OCI-LY7 (cell line): ENCODE measurements at regions not wholly inside any gene's neighbourhood (a gene's known extent, or its start where the extent isn't known, plus 50 kb on each side); places are given as distances from the start of the nearest gene placed in this dataset.

Source experiments
- BruUV-seq: library from RNA; stranded (reverse); fragments of 400-500 nt; replicated peaks from 2 replicates; lab custom pipeline; 2021; lab: Mats Ljungman, UMichigan
- CTCF ChIA-PET: fragments of 300-600 bp; sonication (Branson Sonifier 250); formaldehyde crosslinking; loops from one replicate; lab custom pipeline; 2022; ENCODE audit warnings: antibody characterized with exemption; ENCODE audit not compliant: unreplicated experiment; lab: Charles Lee
- POLR2A ChIA-PET: fragments of 300-600 bp; sonication (Branson Sonifier 250); formaldehyde crosslinking; loops from one replicate; lab custom pipeline; 2022; ENCODE audit warnings: antibody characterized with exemption; lab: Charles Lee
- DNase-seq: peaks from one replicate; pipeline ENCODE4 v3.0.0-alpha.2; 2015; ENCODE audit warnings: low spot score
- H2AFZ ChIP-seq: fragments of 200-600 bp; sonication (generic), shearing (Covaris generic); 2 replicates; pipeline ENCODE4 v1.6.1; 2014; ENCODE audit warnings: mild to moderate bottlenecking, antibody characterized with exemption, low read length, moderate library complexity
- H3K27ac ChIP-seq: fragments of 200-600 bp; sonication (generic); 2 replicates; pipeline ENCODE4 v1.5.1; 2014; ENCODE audit warnings: mixed run types, low read depth, mild to moderate bottlenecking, moderate library complexity, low read length, inconsistent platforms; ENCODE audit not compliant: poor library complexity, severe bottlenecking
- H3K36me3 ChIP-seq: fragments of 200-600 bp; sonication (generic); 2 replicates; pipeline ENCODE4 v1.6.1; 2014; ENCODE audit warnings: mild to moderate bottlenecking, antibody characterized with exemption, low read length, moderate library complexity, mixed read lengths; ENCODE audit not compliant: insufficient read depth
- H3K4me1 ChIP-seq: fragments of 200-600 bp; sonication (generic); 2 replicates; pipeline ENCODE4 v1.5.1; 2014; ENCODE audit warnings: mild to moderate bottlenecking, low read length; ENCODE audit not compliant: insufficient read depth, poor library complexity, severe bottlenecking
- H3K4me2 ChIP-seq: fragments of 200-600 bp; sonication (generic); 2 replicates; pipeline ENCODE4 v1.6.1; 2014; ENCODE audit warnings: mild to moderate bottlenecking, low read length
- H3K4me3 ChIP-seq: fragments of 200-600 bp; sonication (generic); 2 replicates; pipeline ENCODE4 v1.5.1; 2014; ENCODE audit warnings: mild to moderate bottlenecking, low read depth, low read length; ENCODE audit not compliant: poor library complexity, severe bottlenecking
- H3K79me2 ChIP-seq: fragments of 200-600 bp; sonication (generic); 2 replicates; pipeline ENCODE4 v1.6.1; 2016; ENCODE audit warnings: low read depth, mild to moderate bottlenecking, low read length, moderate library complexity, mixed read lengths; ENCODE audit not compliant: insufficient read depth
- H3K9me2 ChIP-seq: fragments of 200-600 bp; sonication (generic); 2 replicates; pipeline ENCODE4 v1.6.1; 2016; ENCODE audit warnings: mild to moderate bottlenecking, low read length, mixed read lengths; ENCODE audit not compliant: insufficient read depth
- H3K9me3 ChIP-seq: fragments of 200-600 bp; sonication (generic); 2 replicates; pipeline ENCODE4 v1.6.1; 2014; ENCODE audit warnings: mild to moderate bottlenecking, mixed run types, low read length, mixed read lengths
- H4K20me1 ChIP-seq: fragments of 200-600 bp; sonication (generic); 2 replicates; pipeline ENCODE4 v1.6.1; 2014; ENCODE audit warnings: mild to moderate bottlenecking, antibody characterized with exemption, low read length, moderate library complexity, mixed read lengths; ENCODE audit not compliant: insufficient read depth
- EZH2phosphoT487 ChIP-seq: fragments of 200-600 bp; sonication (generic); IDR thresholded peaks from 2 replicates; pipeline ENCODE4 v1.6.1; 2018; ENCODE audit warnings: low read depth, borderline replicate concordance, mild to moderate bottlenecking, mixed run types, antibody characterized with exemption, low read length, moderate library complexity, mixed read lengths
- intact Hi-C: fragments of 100-400 bp; cut with micrococcal nuclease; formaldehyde crosslinking; loops from one replicate; pipeline ENCODE4 v1.10.0; 2022; ENCODE audit not compliant: unreplicated experiment
- TF ChIP-seq, protein P1 (sequence below): fragments of 200-600 bp; sonication (generic); conservative IDR thresholded peaks from 2 replicates; pipeline ENCODE4 v1.5.1; 2014; ENCODE audit warnings: mild to moderate bottlenecking, antibody characterized with exemption, low read length, moderate library complexity, mixed read lengths

DNA sequence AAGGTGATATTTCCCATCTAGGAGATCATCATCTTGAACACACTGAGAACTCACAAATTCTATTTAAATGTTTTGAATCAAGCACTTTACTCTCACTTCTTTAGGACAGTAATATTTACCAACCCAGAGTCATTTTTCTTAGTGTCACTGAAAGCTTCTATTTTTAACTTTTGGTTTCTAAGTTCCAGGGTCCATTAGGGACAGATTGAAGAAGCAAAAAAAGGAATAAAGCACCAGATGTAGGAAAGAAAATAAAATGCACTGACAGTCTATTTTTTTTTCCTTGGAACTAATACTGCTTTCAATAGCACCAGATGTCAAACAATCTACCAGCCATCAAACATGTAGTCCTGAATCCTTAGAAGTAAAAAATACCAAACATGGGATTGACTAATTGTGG, 526.7 kb upstream of the LRRN3 start:
- intact Hi-C loops: no loop called here
- H3K9me3 ChIP-seq: no peaks in the 10 kb centered on the region
- H3K79me2 ChIP-seq: no peaks in the 10 kb centered on the region
- no peak overlapping the region for H2AFZ ChIP-seq
- H4K20me1 ChIP-seq: no peaks in the 10 kb centered on the region
- H3K4me2 ChIP-seq: no peak overlapping the region
- ChIA-PET CTCF (no interaction called here), POLR2A (interaction anchor here (0.6 kb wide), 1 partner anchor 1193 kb away, joined by 3 read pairs; no protein-coding TSS in a partner anchor)
- H3K36me3 ChIP-seq: no peaks in the 10 kb centered on the region
- no peak for DNase-seq
- no peak overlapping the region for H3K27ac ChIP-seq
- H3K9me2 ChIP-seq: no peaks in the 10 kb centered on the region
- TF ChIP-seq EZH2phosphoT487: no peak
- TF ChIP-seq, protein P1, sequence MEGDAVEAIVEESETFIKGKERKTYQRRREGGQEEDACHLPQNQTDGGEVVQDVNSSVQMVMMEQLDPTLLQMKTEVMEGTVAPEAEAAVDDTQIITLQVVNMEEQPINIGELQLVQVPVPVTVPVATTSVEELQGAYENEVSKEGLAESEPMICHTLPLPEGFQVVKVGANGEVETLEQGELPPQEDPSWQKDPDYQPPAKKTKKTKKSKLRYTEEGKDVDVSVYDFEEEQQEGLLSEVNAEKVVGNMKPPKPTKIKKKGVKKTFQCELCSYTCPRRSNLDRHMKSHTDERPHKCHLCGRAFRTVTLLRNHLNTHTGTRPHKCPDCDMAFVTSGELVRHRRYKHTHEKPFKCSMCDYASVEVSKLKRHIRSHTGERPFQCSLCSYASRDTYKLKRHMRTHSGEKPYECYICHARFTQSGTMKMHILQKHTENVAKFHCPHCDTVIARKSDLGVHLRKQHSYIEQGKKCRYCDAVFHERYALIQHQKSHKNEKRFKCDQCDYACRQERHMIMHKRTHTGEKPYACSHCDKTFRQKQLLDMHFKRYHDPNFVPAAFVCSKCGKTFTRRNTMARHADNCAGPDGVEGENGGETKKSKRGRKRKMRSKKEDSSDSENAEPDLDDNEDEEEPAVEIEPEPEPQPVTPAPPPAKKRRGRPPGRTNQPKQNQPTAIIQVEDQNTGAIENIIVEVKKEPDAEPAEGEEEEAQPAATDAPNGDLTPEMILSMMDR: no peak
- no peak overlapping the region for H3K4me3 ChIP-seq
- no TSS peak for BruUV-seq
- H3K4me1 ChIP-seq: no peaks in the 10 kb centered on the region

DNA sequence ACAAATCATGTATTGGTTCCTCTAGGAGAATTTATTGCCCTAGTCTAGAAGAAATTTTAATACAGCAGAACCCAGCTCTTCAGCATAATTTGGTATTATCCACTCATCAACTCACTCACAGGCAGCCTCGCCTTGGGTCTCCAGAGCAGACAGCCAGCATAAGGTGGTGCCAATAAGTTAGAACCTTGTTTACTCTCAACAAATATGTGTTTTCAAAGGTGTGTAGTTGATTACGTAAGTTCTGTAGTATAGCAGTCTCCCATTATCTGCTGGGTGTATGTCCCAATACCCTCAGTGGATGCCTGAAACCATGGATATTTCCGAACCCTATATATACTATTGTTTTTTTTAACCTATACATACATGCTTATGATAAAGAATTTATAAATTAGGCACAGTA, 522.5 kb upstream of the LRRN3 start:
- no TSS peak for BruUV-seq
- no peaks in the 10 kb centered on the region for H3K9me2 ChIP-seq
- no peaks in the 10 kb centered on the region for H3K79me2 ChIP-seq
- no peak overlapping the region for H3K4me2 ChIP-seq
- H3K4me3 ChIP-seq: no peak overlapping the region
- no peaks in the 10 kb centered on the region for H3K4me1 ChIP-seq
- no peaks in the 10 kb centered on the region for H4K20me1 ChIP-seq
- no peaks in the 10 kb centered on the region for H3K9me3 ChIP-seq
- H2AFZ ChIP-seq: no peak overlapping the region
- no peak for TF ChIP-seq EZH2phosphoT487
- TF ChIP-seq, protein P1: no peak
- H3K27ac ChIP-seq: no peak overlapping the region
- H3K36me3 ChIP-seq: no peaks in the 10 kb centered on the region
- POLR2A ChIA-PET: no interaction called here
- CTCF ChIA-PET: no interaction called here
- no peak for DNase-seq
- intact Hi-C loops: no loop called here

DNA sequence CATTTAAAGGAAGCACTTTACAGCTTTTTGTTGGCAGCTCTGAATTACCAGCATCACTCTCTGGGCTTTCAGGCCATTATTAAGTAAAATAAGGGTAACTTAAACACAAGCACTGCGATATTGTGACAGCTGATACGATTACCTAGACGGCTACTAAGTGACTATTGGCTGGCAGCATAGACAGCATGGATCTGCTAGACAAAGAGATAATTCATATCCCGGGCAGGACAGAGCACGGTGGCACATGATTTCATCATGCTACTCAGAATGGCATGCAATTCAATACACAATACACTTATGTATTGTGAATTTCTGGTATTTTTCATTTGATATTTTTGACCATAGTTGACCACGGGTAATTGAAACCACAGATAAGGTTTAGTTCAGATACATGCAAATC, 522.0 kb upstream of the LRRN3 start:
- TF ChIP-seq EZH2phosphoT487: no peak
- TF ChIP-seq, protein P1: no peak
- intact Hi-C loops: no loop called here
- no peak overlapping the region for H3K4me3 ChIP-seq
- ChIA-PET CTCF (no interaction called here), POLR2A (interaction anchor here (0.7 kb wide), 1 partner anchor 44 kb away, joined by 4 read pairs; no protein-coding TSS in a partner anchor)
- no peaks in the 10 kb centered on the region for H4K20me1 ChIP-seq
- DNase-seq: no peak
- BruUV-seq: no TSS peak
- no peak overlapping the region for H3K4me2 ChIP-seq
- no peak overlapping the region for H3K27ac ChIP-seq
- H2AFZ ChIP-seq: no peak overlapping the region
- H3K9me3 ChIP-seq: no peaks in the 10 kb centered on the region
- H3K36me3 ChIP-seq: no peaks in the 10 kb centered on the region
- H3K4me1 ChIP-seq: no peaks in the 10 kb centered on the region
- no peaks in the 10 kb centered on the region for H3K9me2 ChIP-seq
- H3K79me2 ChIP-seq: no peaks in the 10 kb centered on the region
